ENCODE measurements at regions not wholly inside any gene's neighbourhood (a gene's known extent, or its start where the extent isn't known, plus 50 kb on each side); places are given as distances from the start of the nearest gene placed in this dataset.
"Not testable (repeated sequence)": the region's sequence is repeated elsewhere in the genome, so short reads cannot be mapped to it uniquely, and the experiment has no call there.

DNA sequence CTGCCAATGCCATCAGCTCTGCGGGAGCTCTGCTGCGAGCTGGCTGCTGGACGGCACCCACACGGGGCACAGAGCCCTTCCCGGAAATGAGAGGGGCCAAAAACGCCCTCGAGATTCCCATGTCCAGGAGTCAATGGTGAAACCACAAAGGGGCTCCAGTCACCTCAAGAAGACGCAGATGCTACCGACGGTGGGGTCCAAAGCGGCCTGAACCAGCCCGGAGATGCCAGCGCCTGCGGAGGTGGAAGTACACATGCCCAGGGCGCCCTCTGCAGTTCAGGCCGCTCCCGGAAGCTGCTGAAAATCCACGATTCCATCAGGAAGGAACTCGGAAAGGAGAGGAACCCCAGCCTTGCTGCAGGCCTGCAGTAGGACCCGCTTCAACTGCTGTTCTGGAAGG is 82.4 kb upstream of the SELENOP start:
- no peak for DNase-seq (ENCODE audit: low read depth)

DNA sequence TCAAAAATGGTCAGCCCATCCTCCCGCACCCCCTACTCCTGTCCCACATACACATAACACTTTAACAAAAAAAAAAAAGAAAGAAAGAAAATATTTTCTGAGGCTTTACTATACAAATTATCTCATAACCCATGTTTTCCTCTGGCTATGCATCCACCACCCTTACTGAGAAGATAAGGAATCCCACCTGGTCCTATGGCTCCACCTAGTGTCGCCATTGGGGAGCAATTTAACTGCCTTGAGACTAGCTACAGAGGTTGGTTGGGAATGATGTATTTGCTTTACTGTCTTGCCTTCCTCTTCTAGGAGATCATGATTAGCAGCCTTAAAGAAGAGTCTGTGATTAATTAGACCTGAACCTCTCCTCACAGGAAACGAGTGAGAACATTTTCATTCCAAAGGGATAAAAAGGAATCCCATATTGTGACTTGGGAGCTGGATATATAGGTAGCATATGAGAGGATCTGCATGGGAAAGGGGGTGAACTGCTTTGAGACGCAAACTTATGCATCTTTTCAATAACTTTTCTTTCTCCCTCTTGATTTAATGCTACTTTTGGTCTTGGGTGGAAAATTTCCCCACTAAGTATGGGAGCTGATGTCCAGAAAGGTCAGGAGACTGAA is 77.7 kb upstream of the SELENOP start:
- peak; percentile 36 for DNase-seq (ENCODE audit: low read depth)

DNA sequence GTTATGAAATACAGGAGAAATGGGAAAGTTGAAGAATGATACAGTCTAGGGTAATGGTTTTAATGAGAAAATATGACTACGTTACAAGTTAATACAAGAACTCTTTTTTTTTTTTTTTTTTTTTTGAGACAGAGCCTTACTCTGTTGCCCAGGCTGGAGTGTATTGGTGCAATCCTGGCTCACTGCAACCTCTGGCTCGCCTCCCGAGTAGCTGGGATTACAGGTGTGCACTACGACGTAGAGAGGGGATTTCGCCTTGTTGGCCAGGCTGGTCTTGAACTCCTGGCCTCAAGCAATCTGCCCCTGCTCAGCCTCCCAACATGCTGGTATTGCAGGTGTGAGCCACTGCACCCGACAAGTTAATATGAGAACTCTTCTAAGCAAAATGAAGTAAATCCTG is 77.1 kb upstream of the SELENOP start:
- no peak for DNase-seq (ENCODE audit: low read depth)

GRCh38 chr5:42887575-42887974 is 75.9 kb upstream of the SELENOP start:
- no peak for DNase-seq (ENCODE audit: low read depth)

DNA sequence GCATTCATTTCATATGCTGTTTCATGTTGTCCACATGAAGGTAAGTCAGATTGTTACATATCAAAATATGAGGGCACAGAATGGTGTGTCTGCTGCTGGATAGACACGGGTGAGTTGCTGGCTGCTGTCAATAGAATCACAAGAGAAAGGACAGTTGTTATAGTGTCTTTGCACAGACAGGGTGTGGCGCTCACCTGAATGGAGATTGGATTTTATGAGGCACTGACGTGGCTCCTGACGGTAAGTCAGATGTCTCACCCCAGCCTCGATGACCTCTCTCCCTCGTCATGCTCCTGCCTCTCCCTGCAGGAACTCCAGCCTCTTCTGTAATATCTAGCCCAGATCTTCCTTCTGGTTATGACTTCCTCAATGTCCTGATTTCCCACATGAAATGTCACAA is 75.4 kb upstream of the SELENOP start:
- no peak for DNase-seq (ENCODE audit: low read depth)

- DNase-seq (ENCODE audit: low read depth) = no peak
Measured at GRCh38 chr5:42886635-42887034, 74.9 kb upstream of the SELENOP start.

DNA sequence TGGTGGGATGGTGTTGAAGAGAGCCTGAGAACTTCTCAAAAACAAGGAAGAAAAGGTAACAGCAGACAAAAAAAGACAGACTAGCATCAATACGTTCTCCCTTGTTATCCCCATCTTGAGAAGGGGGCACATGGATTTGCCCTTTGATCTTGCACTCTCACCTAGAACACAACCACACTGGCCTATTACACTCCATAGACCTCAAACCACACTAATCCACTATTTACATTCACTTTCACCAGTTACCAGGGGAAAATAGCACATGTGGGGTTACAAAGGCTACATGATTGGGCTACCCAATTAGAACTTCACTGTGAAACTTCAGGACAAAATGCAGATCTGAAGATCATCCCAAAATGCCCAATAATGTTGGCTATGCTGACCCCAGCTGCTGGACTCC is 72.6 kb upstream of the SELENOP start:
- DNase-seq (ENCODE audit: low read depth) = no peak

DNA sequence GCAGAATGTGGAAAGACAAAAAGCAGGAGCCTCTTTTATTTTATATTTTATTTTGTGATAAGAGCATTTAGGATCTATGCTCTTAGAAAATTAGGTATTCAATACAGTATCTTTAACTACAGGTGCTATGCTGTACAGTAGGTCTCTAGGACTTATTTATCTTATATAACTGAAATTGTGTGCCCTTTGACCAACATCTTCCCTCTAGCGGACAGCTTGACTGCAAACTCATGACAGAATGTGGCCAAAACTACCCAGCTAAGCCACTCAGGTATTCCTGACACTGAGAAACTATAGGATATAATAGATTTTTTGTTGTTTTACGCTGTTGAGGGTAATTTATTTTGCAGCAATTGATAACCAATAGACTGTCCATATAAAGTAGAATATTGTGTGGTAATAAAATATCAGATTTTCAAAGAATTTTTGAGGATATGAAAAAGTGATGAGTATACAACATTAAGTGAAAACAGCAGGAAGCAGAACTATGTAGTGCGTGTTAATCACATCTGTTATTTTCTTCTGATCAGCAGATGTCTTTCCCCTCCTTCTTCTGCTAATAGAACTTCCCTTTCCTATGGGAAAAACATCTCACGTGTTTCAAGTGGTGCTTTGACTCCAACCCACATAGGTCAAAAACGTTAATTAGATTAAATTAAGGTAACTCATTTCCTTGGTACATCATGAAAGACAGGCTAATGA is 69.9 kb upstream of the SELENOP start:
- no peak for DNase-seq (ENCODE audit: low read depth)

- no peak for DNase-seq (ENCODE audit: low read depth)
Measured at GRCh38 chr5:42880496-42881150, 68.9 kb upstream of the SELENOP start.

GRCh38 chr5:42879291-42879690 is 67.6 kb upstream of the SELENOP start:
- DNase-seq (ENCODE audit: low read depth) = no peak

GRCh38 chr5:42878550-42878949 is 66.9 kb upstream of the SELENOP start:
- no peak for DNase-seq (ENCODE audit: low read depth)

- DNase-seq (ENCODE audit: low read depth) = no peak
Measured at GRCh38 chr5:42878041-42878440, 66.3 kb upstream of the SELENOP start.

DNA sequence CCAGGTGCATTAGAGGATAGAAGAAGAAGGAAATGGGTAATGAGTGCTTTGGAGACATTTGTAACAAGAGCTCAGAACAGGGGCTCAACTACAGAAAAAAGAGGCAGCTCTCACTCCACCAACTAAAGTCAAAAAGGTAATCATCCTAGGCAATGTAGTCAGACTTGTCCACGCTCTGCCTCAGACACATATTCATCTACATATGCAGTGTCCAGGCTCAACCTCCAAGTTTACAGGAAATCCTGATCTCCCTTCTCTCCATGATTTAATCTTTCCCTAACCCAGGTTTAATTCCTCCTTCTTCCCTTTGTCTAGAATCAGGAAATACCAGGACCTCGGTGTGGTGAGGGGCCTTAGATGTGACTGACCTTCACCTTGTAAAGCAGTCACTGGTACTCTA is 65.7 kb upstream of the SELENOP start:
- no peak for DNase-seq (ENCODE audit: low read depth)

DNA sequence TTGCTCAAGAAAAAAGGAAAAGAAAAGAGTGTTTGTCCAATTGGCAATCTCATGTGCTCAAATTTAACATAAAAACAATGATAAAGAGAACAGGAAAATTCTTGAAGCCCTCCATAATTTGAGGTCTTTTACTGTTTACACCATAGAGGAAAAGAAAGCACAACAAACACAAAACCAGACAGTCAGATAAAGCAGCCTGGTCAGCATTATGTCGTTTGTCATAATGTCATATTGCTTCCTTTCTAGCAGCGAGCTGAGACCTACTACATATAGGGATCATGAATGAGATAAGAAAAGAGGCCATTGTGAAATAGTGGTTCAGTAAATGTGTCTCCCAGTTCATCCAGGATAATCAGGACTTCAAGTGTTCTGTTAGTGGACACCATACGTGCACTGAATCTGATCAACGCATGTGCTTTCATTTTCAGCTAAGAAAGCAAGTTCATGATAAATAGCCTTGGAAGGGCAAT is 64.7 kb upstream of the SELENOP start:
- DNase-seq (ENCODE audit: low read depth) = no peak

DNA sequence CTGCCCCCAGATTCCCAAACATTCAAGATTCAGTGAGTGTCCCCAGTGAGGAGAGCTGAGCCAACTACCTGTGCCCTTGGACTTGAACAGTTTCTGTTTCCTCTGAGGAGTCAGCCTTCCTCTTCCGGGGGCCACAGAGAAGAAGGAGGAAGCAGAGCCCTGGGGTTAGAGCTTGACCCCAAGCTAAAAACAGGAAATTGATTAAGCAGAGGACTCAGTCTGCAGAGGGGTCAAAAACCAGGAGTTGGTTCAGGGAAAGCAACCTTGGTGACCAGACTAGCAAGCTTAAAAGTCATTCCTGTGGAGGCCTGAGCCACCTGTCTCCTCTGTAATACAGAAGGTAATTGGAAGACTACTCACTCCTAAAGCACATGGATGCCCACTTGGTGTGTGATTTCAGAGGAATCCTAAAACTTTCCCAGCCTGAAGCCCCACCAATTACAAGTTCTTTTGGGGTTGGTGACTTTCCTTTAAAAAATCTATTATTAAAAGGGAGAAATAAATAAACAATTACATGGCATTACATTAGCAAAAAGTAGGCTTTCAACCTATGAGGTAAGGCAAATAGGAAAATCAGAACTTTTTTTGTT is 64.2 kb upstream of the SELENOP start:
- DNase-seq (ENCODE audit: low read depth) = no peak

GRCh38 chr5:42875211-42875610 is 63.5 kb upstream of the SELENOP start:
- DNase-seq (ENCODE audit: low read depth) = no peak

DNA sequence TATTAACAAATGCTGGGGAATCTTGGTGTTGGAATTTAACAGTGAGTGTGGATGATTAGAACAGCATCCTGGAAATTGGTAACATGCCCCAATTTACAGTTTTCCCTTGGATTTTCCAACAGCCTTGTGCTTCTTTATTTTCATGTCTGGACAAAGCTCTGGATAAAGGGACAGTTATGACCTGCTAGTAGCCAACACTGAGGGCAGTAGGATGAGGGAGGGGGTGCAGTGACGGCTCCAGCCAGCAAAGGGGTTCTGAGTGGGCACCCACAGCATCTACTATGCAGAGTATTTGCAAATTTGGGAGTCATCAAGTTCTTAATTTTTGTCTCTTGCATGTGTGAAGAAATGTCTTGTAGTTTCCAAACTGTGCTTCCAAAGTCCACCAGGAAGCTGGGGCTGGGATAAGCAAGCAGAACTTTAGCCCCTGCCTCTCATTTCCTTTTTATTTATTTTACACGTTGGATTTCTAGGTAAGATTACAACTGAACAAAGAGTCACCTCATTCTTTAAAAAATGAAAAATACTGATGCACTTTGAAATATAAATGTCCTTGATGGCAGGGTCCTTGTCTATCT is 63.0 kb upstream of the SELENOP start:
- no peak for DNase-seq (ENCODE audit: low read depth)

DNA sequence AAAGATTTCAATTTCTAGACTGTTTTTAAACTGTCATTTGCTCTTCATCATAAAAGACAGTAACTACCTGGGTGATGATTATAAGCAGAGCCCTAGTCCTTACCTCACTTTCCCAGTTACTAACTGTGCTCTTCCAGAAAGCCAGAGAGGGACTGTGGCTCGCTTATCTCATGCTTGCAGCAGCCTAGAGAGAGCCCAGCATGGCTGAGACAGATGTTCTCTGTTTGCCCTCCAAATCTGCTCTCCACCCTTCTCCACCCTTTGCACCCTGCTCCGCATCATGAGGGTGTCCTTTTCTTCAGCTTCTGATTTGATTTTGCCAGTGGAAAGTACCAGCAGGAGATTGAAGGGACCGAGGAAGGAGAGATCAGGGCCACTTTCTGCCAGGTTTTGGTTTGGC is 61.2 kb upstream of the SELENOP start:
- no peak for DNase-seq (ENCODE audit: low read depth)

DNA sequence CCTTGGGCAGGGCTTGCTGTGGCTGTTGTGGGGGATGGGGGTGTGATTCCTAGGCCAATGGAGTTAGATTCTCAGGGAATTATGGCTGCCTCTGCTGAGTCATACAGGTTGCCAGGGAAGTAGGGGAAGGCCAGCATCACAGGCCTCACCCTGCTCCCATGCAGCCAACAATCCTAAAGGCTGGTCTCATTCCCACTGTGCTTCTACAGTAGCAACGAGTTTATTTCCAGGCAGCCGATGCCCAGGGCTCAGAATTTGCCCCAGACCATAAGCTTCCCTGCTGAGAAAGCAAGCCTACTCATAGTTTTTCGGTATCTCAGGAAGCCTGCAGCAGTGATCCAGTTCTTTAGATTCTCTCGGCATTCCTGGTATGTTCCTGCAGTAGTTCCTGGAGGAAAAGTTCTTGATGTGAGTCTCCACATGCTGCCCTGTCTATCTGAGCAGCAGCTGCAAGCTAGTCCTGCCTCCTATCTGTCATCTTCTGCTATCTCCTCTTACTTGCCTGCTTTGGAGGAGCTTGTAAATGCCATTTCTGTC is 59.3 kb upstream of the SELENOP start:
- DNase-seq (ENCODE audit: low read depth) = no peak

DNA sequence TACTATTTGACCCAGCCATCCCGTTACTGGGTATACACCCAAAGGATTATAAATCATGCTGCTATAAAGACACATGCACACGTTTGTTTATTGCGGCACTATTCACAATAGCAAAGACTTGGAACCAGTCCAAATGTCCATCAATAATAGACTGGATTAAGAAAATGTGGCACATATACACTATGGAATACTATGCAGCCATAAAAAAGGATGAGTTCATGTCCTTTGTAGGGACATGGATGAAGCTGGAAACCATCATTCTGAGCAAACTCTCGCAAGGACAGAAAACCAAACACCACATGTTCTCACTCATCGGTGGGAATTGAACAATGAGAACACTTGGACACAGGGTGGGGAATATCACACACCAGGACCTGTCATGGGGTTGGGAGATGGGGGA is 56.7 kb upstream of the SELENOP start:
- DNase-seq (ENCODE audit: low read depth) = not testable (repeated sequence)

- DNase-seq (ENCODE audit: low read depth) = not testable (repeated sequence)
Measured at GRCh38 chr5:42864749-42865148, 53.1 kb upstream of the SELENOP start.

Measured in GM04504 (cell line).